ENCODE measurements at regions not wholly inside any gene's neighbourhood (a gene's known extent, or its start where the extent isn't known, plus 50 kb on each side); places are given as distances from the start of the nearest gene placed in this dataset.

DNA sequence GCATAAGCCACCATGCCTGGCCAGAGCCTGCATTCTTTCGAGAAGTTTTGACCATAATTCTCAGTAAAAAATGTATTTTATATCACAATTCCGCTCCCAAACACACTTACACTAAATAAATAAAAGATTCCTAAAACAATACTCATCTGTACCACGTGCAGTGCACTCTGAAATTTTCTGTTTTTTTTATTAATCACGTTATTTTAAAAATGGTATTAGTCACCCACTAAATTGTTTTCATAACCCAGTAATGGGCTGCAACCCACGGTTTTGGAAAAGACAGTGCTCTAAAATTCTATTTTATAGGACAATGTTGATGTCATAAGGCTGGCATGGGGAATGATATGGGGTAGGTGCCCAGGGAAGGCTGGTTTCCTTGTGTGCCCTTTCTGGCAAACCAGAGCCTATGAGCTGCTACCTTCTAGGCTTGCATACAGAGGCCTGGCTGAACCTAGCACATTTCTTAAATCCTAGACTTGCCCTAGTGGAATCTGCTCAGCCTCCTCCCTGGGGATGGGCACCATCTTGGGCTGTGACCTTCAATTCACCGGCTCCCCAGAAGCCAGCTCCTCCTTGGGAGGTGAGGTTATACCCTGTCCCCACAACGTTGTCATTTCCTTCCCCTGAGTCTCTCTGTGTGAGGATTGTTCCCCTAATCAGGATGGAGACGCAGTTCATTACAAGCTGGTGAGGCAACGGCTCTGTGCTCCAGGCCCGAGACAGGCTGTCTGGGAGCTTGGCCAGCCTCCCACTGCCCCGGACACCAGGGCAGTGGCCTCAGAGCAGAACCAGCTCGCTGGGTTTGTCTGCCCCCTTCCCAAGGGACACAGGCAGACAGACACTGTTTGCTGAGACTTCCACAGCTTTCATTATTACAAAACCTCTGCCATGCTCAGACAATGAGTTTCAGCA lies 116.5 kb upstream of the NAV2 start:
- Histone ChIP-seq H3K4me3 (ENCODE audit: insufficient read length, low read depth) (no peak overlapping the region), H3K4me1 (ENCODE audit: insufficient read depth, insufficient read length) (peaks cover 3% of the 10 kb centered on the region), H3K36me3 (ENCODE audit: insufficient read depth, insufficient read length, low read length) (no peaks in the 10 kb centered on the region), H3K9ac (ENCODE audit: insufficient read length, low read depth) (no peak overlapping the region), H3K9me3 (ENCODE audit: insufficient read depth, low read length) (no peaks in the 10 kb centered on the region), H3K27me3 (ENCODE audit: insufficient read depth, insufficient read length) (no peaks in the 10 kb centered on the region)
- TF ChIP-seq SUZ12 (IDR thresholded peaks at IDR 0.05; ENCODE audit: extremely low read depth, insufficient read depth, insufficient read length): no peak
- TF ChIP-seq ZNF274 (IDR thresholded peaks at IDR 0.05; ENCODE audit: low read depth, low read length): no peak
- no peak for TF ChIP-seq YY1 (IDR thresholded peaks at IDR 0.05; ENCODE audit: insufficient read depth, insufficient read length)
- no peak for DNase-seq (ENCODE audit: low read depth, low spot score)

DNA sequence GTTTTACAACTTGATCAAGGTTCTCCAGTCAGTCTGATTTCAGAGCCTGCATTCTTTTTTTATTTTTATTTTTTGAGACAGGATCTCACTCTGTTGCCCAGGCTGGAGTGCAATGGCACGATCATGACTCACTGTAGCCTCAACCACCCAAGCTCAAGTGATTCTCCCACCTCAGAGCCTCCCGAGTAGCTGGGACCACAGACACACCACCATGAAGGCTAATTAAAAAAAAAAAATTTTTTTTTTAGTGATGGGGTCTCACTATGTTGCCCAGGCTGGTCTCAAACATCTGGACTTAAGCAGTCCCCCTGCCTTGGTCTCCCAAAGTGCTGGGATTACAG lies 117.2 kb upstream of the NAV2 start:
- Histone ChIP-seq H3K27me3 (ENCODE audit: insufficient read depth, insufficient read length) (no peaks in the 10 kb centered on the region), H3K4me3 (ENCODE audit: insufficient read length, low read depth) (no peak overlapping the region), H3K9ac (ENCODE audit: insufficient read length, low read depth) (no peak overlapping the region), H3K36me3 (ENCODE audit: insufficient read depth, insufficient read length, low read length) (no peaks in the 10 kb centered on the region), H3K4me1 (ENCODE audit: insufficient read depth, insufficient read length) (peaks cover 3% of the 10 kb centered on the region), H3K9me3 (ENCODE audit: insufficient read depth, low read length) (no peaks in the 10 kb centered on the region)
- TF ChIP-seq YY1 (IDR thresholded peaks at IDR 0.05; ENCODE audit: insufficient read depth, insufficient read length) (no peak), SUZ12 (IDR thresholded peaks at IDR 0.05; ENCODE audit: extremely low read depth, insufficient read depth, insufficient read length) (no peak), ZNF274 (IDR thresholded peaks at IDR 0.05; ENCODE audit: low read depth, low read length) (no peak)
- DNase-seq (ENCODE audit: low read depth, low spot score): no peak

- H3K36me3 ChIP-seq (ENCODE audit: insufficient read depth, insufficient read length, low read length): no peaks in the 10 kb centered on the region
- no peak overlapping the region for H3K4me3 ChIP-seq (ENCODE audit: insufficient read length, low read depth)
- TF ChIP-seq SUZ12 (IDR thresholded peaks at IDR 0.05; ENCODE audit: extremely low read depth, insufficient read depth, insufficient read length) (no peak), YY1 (IDR thresholded peaks at IDR 0.05; ENCODE audit: insufficient read depth, insufficient read length) (no peak), ZNF274 (IDR thresholded peaks at IDR 0.05; ENCODE audit: low read depth, low read length) (no peak)
- no peaks in the 10 kb centered on the region for H3K9me3 ChIP-seq (ENCODE audit: insufficient read depth, low read length)
- no peak for DNase-seq (ENCODE audit: low read depth, low spot score)
- no peaks in the 10 kb centered on the region for H3K27me3 ChIP-seq (ENCODE audit: insufficient read depth, insufficient read length)
- no peak overlapping the region for H3K9ac ChIP-seq (ENCODE audit: insufficient read length, low read depth)
- peaks cover 3% of the 10 kb centered on the region for H3K4me1 ChIP-seq (ENCODE audit: insufficient read depth, insufficient read length)
Observed at GRCh38 chr11:19594326-19594725, 118.3 kb upstream of the NAV2 start.

- no peaks in the 10 kb centered on the region for H3K27me3 ChIP-seq (ENCODE audit: insufficient read depth, insufficient read length)
- peaks cover 3% of the 10 kb centered on the region for H3K4me1 ChIP-seq (ENCODE audit: insufficient read depth, insufficient read length)
- no peak for DNase-seq (ENCODE audit: low read depth, low spot score)
- peaks cover 6% of the 10 kb centered on the region; the same call in 1 of the 2 replicates for H3K9me3 ChIP-seq (ENCODE audit: insufficient read depth, low read length)
- no peak overlapping the region for H3K9ac ChIP-seq (ENCODE audit: insufficient read length, low read depth)
- H3K36me3 ChIP-seq (ENCODE audit: insufficient read depth, insufficient read length, low read length): no peaks in the 10 kb centered on the region
- TF ChIP-seq SUZ12 (IDR thresholded peaks at IDR 0.05; ENCODE audit: extremely low read depth, insufficient read depth, insufficient read length) (no peak), ZNF274 (IDR thresholded peaks at IDR 0.05; ENCODE audit: low read depth, low read length) (no peak), YY1 (IDR thresholded peaks at IDR 0.05; ENCODE audit: insufficient read depth, insufficient read length) (no peak)
- H3K4me3 ChIP-seq (ENCODE audit: insufficient read length, low read depth): no peak overlapping the region
Observed at GRCh38 chr11:19592842-19593241, 119.8 kb upstream of the NAV2 start.

GRCh38 chr11:19589567-19590260 lies 122.9 kb upstream of the NAV2 start:
- no peaks in the 10 kb centered on the region for H3K36me3 ChIP-seq (ENCODE audit: insufficient read depth, insufficient read length, low read length)
- DNase-seq (ENCODE audit: low read depth, low spot score): no peak
- TF ChIP-seq SUZ12 (IDR thresholded peaks at IDR 0.05; ENCODE audit: extremely low read depth, insufficient read depth, insufficient read length): no peak
- TF ChIP-seq ZNF274 (IDR thresholded peaks at IDR 0.05; ENCODE audit: low read depth, low read length): no peak
- TF ChIP-seq YY1 (IDR thresholded peaks at IDR 0.05; ENCODE audit: insufficient read depth, insufficient read length): no peak
- no peak overlapping the region for H3K4me3 ChIP-seq (ENCODE audit: insufficient read length, low read depth)
- H3K27me3 ChIP-seq (ENCODE audit: insufficient read depth, insufficient read length): no peaks in the 10 kb centered on the region
- peaks cover 6% of the 10 kb centered on the region; the same call in 1 of the 2 replicates for H3K9me3 ChIP-seq (ENCODE audit: insufficient read depth, low read length)
- no peaks in the 10 kb centered on the region for H3K4me1 ChIP-seq (ENCODE audit: insufficient read depth, insufficient read length)
- H3K9ac ChIP-seq (ENCODE audit: insufficient read length, low read depth): no peak overlapping the region

GRCh38 chr11:19587979-19588378 lies 124.7 kb upstream of the NAV2 start:
- Histone ChIP-seq H3K4me1 (ENCODE audit: insufficient read depth, insufficient read length) (no peaks in the 10 kb centered on the region), H3K9ac (ENCODE audit: insufficient read length, low read depth) (no peak overlapping the region), H3K36me3 (ENCODE audit: insufficient read depth, insufficient read length, low read length) (no peaks in the 10 kb centered on the region), H3K27me3 (ENCODE audit: insufficient read depth, insufficient read length) (no peaks in the 10 kb centered on the region), H3K9me3 (ENCODE audit: insufficient read depth, low read length) (peaks cover 6% of the 10 kb centered on the region; the same call in 1 of the 2 replicates), H3K4me3 (ENCODE audit: insufficient read length, low read depth) (no peak overlapping the region)
- no peak for TF ChIP-seq SUZ12 (IDR thresholded peaks at IDR 0.05; ENCODE audit: extremely low read depth, insufficient read depth, insufficient read length)
- no peak for TF ChIP-seq ZNF274 (IDR thresholded peaks at IDR 0.05; ENCODE audit: low read depth, low read length)
- no peak for TF ChIP-seq YY1 (IDR thresholded peaks at IDR 0.05; ENCODE audit: insufficient read depth, insufficient read length)
- no peak for DNase-seq (ENCODE audit: low read depth, low spot score)

DNA sequence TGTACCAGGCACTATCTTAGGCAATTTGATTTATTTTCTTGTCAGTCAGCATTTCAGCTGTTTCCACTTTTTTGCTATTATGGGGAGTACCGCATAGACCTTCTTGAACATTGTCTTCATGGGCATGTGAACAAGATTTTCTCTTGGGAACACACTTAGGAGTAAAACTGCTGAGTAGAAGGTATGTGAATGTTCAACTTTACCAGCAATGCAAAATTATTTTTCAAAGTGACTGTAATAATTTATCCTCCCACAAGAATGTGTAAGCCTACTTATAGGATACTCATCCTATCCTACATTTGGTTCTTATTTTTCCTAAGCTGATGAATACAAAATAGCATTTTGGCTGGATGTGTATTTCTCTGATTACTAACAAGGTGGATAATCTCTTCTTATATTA lies 132.0 kb upstream of the NAV2 start:
- Histone ChIP-seq H3K36me3 (ENCODE audit: insufficient read depth, insufficient read length, low read length) (no peaks in the 10 kb centered on the region), H3K9ac (ENCODE audit: insufficient read length, low read depth) (no peak overlapping the region), H3K9me3 (ENCODE audit: insufficient read depth, low read length) (no peaks in the 10 kb centered on the region), H3K4me3 (ENCODE audit: insufficient read length, low read depth) (no peak overlapping the region), H3K27me3 (ENCODE audit: insufficient read depth, insufficient read length) (no peaks in the 10 kb centered on the region), H3K4me1 (ENCODE audit: insufficient read depth, insufficient read length) (no peaks in the 10 kb centered on the region)
- DNase-seq (ENCODE audit: low read depth, low spot score): no peak
- TF ChIP-seq SUZ12 (IDR thresholded peaks at IDR 0.05; ENCODE audit: extremely low read depth, insufficient read depth, insufficient read length) (no peak), YY1 (IDR thresholded peaks at IDR 0.05; ENCODE audit: insufficient read depth, insufficient read length) (no peak), ZNF274 (IDR thresholded peaks at IDR 0.05; ENCODE audit: low read depth, low read length) (no peak)
